CD1c-positive myeloid dendritic cell (primary cell): ENCODE measurements at regions not wholly inside any gene's neighbourhood (a gene's known extent, or its start where the extent isn't known, plus 50 kb on each side); places are given as distances from the start of the nearest gene placed in this dataset.
"Not testable (repeated sequence)": the region's sequence is repeated elsewhere in the genome, so short reads cannot be mapped to it uniquely, and the experiment has no call there.

Experiments used
- DNase-seq: peaks from one replicate; pipeline ENCODE4 v3.0.0-alpha.2; 2016; ENCODE audit errors: extremely low spot score

DNA sequence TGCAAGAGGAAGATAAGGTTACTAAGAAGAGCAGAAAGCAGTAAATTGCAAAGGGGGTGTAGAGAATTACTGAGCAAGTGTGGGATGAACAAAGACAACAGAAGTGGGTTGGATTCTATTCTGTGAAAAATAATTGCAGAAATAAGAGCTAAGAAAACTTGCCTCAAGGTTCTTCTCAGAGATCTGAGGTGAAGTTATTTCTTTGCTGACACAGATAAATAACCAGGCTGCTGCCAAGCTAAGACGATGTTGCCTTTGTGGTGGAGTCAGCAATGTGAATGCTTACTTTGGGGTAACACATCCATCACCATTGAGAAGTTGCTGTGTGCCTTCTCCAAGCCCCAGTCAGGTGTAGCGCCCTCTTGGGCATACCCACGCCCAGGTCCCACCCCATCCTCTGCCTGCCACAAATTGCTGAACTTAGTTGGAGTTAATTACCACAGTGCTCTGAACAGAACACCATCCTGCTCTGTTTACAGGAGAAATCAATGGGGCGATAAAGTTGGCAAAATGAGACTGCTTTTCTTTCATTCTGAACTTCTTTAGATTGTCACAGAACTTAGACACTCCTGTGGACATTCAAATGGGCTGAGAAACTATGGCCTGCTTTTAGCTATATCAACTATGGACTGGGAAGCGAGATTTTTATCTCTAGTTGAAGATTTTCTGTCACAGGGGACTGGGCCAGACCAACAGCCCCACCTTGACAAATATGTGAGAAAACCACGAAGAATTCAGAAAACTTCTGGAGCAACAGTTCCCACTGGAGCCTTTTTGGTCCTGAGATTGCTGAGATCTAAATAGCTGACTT lies 283.6 kb downstream of the TMX3 start:
- DNase-seq = no peak

- DNase-seq = no peak
These were observed 285.1 kb downstream of the TMX3 start for GRCh38 chr18:68429841-68430240.

GRCh38 chr18:68429111-68429510 lies 285.8 kb downstream of the TMX3 start:
- DNase-seq = no peak

DNA sequence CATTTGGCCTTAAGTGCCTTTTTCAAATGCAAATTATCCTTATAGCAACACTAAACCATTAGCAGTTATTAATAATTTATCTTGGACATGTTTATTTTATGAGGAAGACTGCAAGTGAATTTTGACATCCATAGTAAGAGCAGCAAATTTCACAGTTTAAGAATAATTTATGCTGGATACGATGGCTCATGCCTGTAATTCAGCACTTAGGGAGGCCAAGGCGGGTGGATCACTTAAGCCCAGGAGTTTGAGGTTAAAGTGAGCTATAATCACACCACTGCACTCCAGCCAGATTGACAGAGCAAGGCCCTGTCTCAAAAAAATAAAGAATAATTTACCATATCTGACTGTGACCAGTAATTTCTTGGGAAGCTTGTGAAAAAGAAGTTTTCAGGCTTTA lies 286.2 kb downstream of the TMX3 start:
- DNase-seq = no peak

GRCh38 chr18:68427951-68428401 lies 286.9 kb downstream of the TMX3 start:
- DNase-seq = no peak

- no peak for DNase-seq
These were observed 288.1 kb downstream of the TMX3 start for GRCh38 chr18:68426731-68427315.

- no peak for DNase-seq
These were observed 296.0 kb downstream of the TMX3 start for GRCh38 chr18:68418881-68419280.

- DNase-seq = no peak
These were observed 296.6 kb downstream of the TMX3 start for GRCh38 chr18:68418226-68418868.

GRCh38 chr18:68417826-68418225 lies 297.1 kb downstream of the TMX3 start:
- no peak for DNase-seq

DNA sequence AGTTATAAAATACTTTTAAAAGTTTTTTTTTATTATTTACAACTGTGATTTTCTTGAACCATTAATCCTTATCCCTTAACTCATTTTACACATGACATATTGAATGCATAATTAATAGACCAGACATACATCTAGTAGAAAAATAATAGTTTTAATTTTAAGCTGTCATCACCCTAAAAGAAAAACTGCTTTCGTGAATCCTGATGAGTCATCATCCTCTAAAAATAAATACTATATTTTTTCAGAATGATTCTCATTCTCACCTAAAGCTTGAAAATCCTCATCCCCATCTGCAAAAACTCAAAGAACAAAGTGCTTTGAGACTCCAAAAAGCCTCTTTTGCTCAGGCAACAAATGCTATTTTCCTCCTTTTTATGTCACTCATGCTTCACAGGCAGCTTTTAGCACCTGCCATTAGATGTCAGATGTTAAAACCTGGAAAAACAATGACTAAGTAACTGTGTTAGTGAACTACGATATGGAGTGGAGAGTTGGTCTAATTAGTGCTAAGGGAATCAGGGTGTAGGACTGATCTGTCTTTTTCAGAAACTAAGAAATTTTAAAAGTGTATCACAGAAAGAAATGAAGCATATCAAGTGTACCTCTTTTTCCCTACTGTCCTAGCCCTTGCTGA lies 297.6 kb downstream of the TMX3 start:
- no peak for DNase-seq

GRCh38 chr18:68414407-68414806 lies 300.5 kb downstream of the TMX3 start:
- DNase-seq = no peak

- no peak for DNase-seq
These were observed 305.3 kb downstream of the TMX3 start for GRCh38 chr18:68409576-68409975.

GRCh38 chr18:68406761-68407160 lies 308.1 kb downstream of the TMX3 start:
- no peak for DNase-seq

DNA sequence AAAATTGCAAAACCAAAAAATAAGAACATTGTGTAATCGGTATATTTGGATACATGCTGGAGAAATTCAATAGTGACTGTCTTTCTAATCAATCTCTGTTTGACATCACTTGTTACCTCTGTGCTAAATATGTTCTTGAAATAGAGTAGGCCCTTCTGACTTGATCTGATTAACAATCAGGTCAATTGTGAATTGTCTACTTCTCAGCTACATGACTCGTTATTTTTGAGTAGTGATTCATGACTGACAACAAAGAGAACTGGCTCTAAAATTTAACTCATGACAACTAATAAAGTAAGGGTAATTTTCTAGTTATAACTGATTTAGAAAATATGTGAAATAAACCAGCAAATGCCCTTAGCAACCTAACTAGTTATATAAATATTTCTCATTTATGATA lies 312.1 kb downstream of the TMX3 start:
- DNase-seq = no peak

- no peak for DNase-seq
These were observed 314.0 kb downstream of the TMX3 start for GRCh38 chr18:68400889-68401288.

DNA sequence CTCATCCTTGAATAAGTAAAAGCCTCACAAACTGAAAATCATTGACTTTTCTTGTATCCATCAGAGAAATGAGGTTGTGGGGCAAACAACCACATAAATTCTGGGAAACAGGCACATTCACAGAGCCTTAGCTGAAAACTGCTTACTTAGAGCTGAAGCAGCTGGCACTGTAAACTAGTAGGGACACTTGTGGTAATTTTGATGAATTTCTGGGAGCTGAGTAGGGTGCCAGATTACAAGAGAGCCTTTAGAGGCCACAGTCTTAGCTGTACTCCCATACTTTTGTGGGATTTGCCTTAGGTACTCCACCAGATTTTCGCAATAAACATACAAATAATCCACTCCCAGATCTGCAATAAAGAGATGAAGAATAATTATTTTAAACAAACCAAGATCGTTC lies 315.2 kb downstream of the TMX3 start:
- DNase-seq = no peak

- DNase-seq = no peak
These were observed 317.5 kb downstream of the TMX3 start for GRCh38 chr18:68397241-68398035.

DNA sequence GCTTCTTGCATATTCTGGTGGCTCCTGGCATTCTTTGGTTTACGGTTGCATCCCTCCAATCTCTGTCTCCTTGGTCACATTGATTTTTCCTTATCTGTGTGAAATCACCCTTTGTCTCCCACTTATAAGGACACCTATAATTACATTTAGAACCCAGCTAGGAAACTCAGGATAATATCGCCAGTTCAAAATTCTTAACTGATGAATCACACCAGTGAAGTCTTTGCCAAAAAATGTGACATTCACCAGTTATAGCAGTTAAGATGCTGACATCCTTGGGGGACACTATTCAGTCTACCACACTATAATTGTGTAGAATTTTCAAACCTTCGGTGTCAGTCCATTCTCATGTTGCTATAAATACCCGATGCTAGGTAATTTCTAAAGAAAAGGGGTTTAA lies 320.2 kb downstream of the TMX3 start:
- DNase-seq = no peak

GRCh38 chr18:68391801-68392200 lies 323.1 kb downstream of the TMX3 start:
- no peak for DNase-seq

- DNase-seq = no peak
These were observed 327.7 kb downstream of the TMX3 start for GRCh38 chr18:68387246-68387645.

GRCh38 chr18:68383979-68384378 lies 330.9 kb downstream of the TMX3 start:
- not testable (repeated sequence) for DNase-seq

DNA sequence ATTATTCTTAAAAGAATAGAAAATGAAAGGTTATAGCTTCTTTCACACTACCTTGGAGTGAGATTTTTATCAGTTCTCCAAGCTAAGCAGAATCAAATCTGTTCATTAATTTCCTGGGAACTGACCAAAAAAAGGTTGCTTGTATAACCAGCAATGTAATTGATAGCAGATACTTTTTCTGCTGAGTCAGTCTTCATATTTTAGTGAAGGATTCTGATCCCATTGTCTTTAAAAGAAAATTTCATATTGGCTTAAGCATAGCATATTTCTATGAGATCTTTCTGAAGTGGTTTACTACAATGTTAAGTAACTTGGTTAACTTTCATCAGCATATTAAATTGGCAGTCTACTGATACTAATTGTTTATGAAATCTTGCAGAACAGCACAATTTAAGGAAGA lies 338.0 kb downstream of the TMX3 start:
- DNase-seq = no peak
